GM19035 (cell line): ENCODE measurements at regions not wholly inside any gene's neighbourhood (a gene's known extent, or its start where the extent isn't known, plus 50 kb on each side); places are given as distances from the start of the nearest gene placed in this dataset.

ENCODE experiments used
- ATAC-seq: cut with Tn5 transposase; IDR thresholded peaks from one replicate; pipeline ENCODE4 v1.9.1; 2021; ENCODE audit not compliant: unreplicated experiment

GRCh38 chr10:62885684-62886461 is 69.7 kb upstream of the EGR2 start:
- ATAC-seq = no peak

- no peak for ATAC-seq
Measured at GRCh38 chr10:62880162-62880561, 64.0 kb upstream of the EGR2 start.

GRCh38 chr10:62873866-62874265 is 57.7 kb upstream of the EGR2 start:
- no peak for ATAC-seq

- ATAC-seq = peak; percentile 98
Measured at GRCh38 chr10:62870866-62871265, 54.7 kb upstream of the EGR2 start.

GRCh38 chr10:62869958-62870357 is 53.8 kb upstream of the EGR2 start:
- no peak for ATAC-seq

- ATAC-seq = no peak
Measured at GRCh38 chr10:62866941-62867340, 50.8 kb upstream of the EGR2 start.

- no peak for ATAC-seq
Measured at GRCh38 chr10:62866451-62866850, 50.3 kb upstream of the EGR2 start.
